HG03571 (cell line): ENCODE measurements at regions not wholly inside any gene's neighbourhood (a gene's known extent, or its start where the extent isn't known, plus 50 kb on each side); places are given as distances from the start of the nearest gene placed in this dataset.

ENCODE experiments used
- ATAC-seq: cut with Tn5 transposase; IDR thresholded peaks from one replicate; pipeline ENCODE4 v1.9.1; 2021; ENCODE audit not compliant: unreplicated experiment

DNA sequence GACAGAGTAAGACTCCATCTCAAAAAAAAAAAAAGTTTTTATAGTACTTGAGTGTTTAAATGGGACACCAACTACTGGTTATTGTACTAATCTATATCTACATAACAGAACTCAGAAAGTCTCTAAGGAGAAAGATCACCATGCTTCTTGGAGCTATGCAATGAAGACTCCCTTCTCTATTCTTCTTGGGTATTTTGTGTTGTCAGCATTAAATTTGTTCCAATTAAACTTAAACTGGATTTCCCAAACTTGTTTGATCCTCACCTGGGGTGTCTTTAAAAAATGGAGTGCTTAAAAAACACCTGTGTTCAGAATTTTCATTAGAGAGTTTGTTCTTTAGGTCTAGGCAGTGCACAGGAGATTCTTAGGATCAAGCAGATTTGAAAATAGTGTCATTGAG lies 536.0 kb downstream of the GATA3 start:
- no peak for ATAC-seq

DNA sequence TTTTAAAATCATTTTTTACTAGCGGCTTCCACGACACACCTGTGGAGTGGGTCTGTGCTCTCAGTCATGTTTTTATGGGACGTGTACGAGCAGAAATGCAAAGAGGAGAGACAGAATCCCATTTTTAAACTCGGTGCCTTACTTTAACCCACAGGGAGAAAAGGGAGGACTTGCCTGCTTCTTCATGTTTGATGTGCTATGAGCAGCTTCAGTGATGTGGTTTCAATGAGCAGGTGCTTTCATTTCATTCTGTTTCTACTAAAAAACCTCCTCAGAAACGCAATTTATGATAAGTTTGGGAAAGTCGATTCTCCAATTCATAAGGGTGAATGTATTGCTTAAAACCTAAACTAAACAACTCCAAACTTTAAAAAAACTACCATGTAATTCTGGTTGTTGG lies 537.2 kb downstream of the GATA3 start:
- ATAC-seq = no peak

DNA sequence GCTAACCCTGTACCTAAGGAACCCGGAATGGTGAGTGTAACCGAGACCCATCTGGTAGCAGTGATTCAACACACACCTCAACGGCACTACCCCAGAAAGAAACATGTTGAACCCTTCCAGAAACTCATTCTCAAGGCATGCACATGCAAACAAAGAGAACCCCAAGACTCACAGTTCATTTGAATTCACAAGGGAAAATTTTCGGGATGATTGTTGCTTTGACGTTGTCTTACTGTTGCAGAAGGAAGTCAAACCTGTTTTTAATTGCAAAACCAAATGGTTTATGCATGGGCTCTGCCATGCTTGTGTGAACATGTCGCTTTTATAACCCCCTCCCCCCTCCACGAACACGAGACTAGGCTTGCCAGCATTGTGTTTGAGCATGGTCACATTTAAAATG lies 539.7 kb downstream of the GATA3 start:
- no peak for ATAC-seq

DNA sequence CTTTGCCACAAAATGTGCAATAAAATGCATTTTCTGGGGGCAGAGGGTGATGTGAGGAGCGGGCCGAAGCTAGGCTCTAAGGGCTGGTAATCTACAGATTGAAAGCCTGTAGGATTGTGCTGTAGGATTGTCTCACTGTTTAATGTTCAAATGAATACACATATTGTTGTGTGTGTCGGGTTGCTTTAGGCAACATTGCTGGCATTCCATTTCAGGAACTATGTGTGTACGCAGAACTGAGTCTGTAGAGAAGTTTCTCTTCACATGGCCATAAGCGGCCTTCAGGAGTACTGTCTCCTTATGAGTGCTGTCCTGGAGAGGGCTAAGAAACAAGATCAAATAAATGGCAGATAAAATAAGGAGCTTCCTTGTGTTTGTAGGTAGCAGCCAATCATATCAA lies 540.2 kb downstream of the GATA3 start:
- ATAC-seq = no peak

DNA sequence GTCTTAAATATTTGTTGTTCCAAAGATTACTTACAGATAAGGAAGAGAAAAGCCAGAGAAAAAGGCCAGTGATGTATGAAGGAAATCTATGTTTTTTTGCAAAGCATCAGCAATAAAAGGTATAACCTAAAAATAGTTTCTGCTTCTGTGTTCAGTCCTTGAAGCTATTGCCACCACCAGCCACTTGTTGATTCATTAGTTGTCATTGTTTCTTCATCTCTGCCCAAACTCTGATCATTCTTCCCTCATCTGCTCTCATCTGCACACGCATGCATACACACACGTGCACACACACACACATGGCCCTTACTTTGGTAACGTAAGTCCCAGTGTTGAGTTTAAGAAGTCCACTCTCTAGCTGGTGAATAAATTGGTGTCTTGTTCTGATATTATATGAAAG lies 540.7 kb downstream of the GATA3 start:
- ATAC-seq = no peak

DNA sequence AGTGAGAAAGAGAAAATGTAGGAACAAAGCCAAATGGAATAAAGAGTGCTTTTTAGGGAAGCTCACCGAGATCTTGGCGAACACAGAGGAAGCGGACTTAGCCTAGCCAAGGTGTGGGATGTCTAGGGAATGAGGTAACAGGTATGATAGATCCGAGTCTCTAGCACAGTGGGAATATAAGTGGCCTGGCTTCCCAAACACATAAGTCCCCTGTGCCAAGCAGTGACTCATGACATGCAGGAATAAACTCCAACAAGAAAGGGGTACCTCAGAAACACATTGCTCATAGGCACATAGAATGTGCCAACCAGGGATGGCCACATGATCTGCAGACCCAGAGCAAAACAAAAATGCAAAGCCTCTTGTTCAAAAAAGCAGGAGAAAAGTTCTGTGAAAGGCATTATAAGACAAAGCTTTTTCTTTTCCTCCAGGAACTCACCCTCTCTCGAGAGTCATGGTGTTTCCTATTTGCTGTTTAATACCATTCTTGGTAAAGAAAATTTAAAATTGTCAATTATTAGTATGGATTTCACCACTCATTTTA lies 542.5 kb downstream of the GATA3 start:
- no peak for ATAC-seq

DNA sequence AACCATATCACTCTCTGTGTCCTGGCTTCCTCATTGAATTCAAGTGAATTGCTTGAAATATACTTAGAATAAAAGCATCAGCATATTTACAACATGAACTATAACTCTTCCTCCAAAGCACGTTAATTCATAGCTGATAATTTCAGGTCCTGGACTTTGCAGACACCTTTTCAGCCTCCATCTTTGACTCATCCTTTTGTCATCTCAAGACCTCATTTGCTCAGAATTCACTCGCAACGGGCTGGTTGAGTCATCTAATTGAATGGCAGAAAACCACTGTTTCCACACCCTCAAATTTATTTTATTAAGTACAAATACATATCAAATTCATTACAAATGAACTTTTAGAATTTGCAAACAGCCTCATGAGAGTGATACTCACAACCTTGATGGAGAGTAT lies 545.7 kb downstream of the GATA3 start:
- ATAC-seq = no peak

DNA sequence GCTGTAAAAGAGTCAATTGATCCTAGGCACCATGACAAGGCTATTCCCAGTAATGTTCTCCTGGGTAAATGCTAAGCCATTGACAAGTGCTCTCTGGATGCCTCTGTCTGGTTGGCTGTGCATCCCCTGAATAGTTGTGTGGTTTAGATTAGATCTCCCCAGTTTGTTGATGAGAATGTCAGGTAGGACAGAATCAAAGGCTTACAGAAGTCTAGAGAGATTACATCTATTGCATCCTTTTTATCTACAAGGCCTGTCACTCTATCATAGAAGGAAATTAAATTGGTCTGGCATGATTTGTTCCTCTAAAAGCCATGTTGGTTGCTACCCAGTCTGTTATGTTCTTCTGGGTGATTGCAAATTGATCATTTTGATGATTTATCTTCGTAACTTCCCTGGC lies 548.3 kb downstream of the GATA3 start:
- ATAC-seq = no peak

DNA sequence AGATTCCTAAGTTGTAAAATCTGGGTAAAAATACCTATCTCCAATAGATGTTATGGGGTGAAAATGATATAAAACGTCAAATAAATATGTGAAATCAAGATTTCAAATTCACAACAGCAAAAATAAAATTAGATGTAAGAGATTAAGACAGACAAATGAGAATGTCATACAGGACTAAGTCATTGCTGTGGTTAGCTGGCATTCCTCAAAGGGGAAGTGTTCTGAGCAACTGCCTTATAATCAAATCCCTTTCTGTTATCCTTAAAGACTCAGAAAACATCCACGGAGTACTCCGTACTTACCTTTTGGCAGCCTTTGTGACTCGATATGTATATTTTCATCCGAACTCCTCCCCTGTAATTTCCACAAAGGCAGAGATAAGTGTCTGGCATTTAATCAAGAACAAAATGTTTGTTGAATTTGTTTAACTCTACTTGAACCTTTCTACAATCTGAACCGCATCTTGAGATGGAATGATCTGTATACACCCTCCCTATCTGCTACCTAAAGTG lies 559.6 kb downstream of the GATA3 start:
- ATAC-seq = no peak

DNA sequence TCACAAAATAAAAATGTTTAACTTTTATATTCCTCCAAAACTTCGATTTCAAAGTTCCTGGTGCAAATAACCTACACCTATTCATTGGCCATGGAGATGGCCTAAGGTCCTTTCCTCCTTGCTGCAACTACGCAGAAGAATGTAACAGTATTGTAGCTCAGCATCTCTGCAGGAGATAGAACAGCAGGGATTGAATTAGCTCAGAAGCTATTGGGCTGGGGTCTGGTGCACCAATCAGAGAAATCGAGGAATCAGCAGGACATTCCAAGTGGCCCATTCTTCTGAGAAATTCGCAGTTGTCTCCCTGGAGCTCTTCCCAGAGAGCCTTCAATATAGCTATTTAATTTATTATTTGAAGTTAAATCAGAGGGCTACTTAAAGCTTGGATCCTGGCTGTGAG lies 560.6 kb downstream of the GATA3 start:
- ATAC-seq = no peak

DNA sequence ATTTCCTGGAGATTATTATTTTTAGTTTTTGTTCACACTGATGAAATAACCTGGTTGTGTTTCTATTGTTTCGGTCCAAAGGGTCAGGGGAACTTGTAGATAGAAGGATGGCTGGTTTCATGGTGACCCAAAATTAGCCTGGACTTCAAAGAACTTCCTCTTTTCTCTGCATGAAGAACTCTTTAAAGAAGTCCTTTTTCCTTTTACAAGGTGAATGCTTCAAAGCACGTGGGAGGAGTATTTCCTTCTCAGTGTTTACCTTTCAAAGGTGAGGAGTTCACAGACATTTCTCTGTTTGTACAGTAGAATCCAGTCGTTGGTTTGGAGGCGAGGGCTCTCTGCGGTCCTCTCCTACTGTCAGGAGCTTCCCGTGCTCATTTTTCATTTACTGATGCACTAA lies 561.7 kb downstream of the GATA3 start:
- ATAC-seq = no peak

DNA sequence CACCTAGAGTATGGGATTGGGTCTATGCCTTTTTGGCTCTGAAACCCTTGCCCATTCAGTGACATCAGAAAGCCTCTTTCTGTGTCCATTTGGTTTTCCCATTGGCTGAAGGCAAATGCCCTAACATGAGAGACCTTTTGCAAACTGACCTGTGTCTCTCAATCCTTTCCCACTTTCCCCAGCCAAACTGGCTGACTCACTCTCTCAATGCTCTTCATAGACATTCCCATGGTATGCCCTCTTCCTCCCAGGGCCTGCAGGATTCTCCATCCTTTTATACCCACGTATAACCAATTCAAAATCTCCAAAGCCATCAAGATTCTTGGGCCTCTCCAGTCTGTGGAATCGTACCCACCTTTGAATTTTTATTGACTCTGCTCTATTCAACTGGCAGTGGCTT lies 563.3 kb downstream of the GATA3 start:
- no peak for ATAC-seq

DNA sequence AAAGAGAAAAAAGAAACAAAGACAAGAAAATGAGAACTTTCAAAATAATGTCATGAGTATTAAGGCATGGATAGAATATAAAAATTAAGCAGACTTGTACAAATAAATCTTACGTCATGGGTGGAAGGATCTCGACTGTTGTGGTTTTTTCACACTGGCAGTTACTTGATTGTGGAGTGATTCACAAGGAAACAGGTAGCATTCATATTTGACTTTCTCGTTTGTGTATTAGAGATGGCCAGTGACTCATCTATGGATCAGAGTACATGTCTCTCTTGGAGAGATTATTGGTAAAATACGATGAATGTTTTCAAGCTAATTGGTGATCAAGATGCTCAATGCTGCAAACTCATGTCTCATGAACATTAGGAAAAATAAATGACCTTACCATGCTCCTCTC lies 564.3 kb downstream of the GATA3 start:
- no peak for ATAC-seq

DNA sequence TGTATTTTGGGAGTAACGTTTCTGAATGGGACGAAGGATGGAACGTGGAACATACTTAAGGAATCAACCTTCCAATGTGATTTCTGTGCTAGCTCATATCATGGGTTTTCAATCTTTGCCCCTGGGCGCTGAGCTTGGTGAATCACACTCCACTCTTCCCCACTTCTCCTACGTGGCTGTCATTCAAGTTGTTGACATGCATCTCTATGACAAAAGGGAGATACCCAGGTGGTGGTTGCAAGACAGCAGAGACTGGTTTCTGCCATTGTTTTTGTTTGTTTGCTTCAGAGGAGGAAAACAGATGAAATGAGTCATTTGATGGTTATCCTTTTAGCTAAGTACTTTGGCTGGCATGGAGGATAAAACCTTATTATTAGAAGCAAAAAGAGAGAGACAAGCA lies 573.9 kb downstream of the GATA3 start:
- ATAC-seq = no peak

DNA sequence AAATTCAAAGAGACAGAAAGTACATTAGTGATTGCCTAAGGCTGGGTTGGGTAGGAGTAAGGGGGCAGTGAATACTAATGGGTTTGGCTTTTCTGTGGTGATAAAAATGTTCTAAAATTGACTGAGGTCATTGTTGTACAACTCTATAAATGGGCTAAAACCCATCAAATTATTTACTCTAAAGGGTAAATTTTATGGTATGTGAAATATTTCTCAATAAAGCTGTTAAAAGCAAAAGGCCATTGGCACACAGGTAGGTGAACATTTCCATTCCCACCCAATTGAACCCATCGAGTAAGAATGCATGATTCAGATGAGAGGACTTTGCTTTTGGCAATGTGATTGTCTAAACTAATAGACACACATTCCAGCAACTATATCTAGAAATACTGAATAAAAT lies 579.4 kb downstream of the GATA3 start:
- no peak for ATAC-seq

DNA sequence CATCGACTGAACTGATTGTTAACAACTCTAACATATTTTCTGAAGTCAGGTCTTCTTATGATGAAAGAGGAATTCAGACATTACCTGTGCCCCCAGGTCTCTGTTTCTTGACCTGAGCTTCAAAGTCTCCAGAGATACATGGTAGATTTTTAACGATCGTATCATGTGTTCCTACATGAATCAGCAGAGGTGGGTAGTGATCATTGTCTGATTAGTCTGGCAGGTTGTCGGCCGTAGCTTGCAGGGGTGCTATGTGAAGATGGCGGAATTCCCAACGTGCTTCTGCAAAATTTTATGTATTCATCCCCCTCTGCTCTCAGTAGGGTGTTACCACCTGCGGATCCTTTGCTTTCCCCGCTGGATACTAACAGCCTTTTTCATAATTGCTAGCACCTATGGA lies 581.9 kb downstream of the GATA3 start:
- no peak for ATAC-seq

DNA sequence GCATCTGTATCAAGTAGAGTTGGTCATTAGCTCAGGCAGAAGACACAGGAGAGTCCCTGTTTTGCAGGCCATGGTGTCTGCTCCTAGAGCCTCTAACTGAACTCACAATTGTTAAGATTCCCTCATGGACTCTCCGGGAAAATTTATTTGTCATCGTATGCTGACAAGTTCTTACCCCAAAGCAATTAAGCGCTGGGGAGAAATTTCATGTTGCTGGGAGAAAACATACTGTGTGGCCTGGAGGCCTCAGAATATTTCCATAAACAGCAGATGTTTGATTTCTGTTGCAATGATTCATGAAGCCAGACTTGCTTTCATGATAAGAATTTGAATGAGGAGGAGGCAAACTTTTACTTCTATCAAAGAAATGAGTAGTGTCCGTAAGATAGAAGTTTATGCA lies 583.2 kb downstream of the GATA3 start:
- no peak for ATAC-seq

DNA sequence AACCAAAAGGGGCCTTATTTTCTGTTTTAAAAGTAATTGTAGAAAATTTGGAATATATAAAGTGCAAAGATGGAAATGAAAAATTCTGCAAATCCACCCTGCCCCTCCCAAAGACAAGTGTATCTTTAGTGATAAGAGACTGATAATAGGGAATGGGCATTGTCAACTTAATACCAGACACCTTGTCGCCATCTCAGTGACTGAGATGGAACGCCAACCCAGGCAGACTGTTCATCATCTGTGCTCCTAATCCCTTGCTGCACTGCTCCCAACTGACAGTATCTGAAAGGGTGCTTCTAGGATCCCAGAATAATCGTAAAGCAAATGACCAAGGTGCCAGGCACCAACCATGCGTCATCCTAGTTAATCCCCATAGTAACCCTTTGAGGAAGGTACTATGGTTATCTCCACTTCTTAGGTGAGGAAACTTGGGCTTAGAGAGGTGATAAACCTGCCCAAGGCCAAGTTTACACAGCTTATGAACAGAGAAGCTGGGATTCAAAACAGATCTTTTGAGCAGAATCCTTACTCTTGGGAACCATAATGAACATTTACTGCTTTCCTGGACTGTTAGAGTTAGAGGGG lies 583.7 kb downstream of the GATA3 start:
- ATAC-seq = no peak

DNA sequence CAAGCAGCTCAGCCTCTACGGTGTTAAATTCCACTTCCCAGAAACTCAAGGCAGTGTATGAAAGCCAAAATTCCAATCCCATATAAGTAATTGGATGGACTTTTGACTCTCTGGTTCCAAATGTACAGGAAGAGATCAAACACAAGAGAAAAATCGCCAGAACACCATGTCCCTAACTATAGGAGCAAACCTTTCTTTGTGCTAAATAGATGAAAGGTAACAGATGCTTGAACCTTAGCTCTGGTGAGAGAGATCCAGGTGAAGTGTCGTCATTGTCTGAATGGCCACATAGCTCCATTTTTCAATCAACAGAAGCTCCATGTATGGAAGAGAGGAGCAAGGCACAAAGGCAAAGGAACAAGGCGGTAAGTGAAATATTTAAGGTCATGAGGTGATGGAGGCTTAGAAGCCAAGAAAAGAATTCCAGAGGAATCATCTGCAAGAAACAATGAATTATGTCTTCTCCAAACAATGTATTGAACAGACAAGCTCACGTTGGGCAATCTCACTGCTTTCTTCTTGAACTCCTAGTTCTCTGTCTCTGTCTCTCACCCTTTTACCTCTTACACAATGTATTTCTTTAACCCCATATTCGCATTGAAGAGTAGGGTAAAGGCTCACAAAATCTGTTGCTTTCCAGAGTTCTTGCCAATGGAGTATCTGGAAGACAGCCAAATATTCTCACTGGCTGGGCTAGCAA lies 585.1 kb downstream of the GATA3 start:
- ATAC-seq = no peak

DNA sequence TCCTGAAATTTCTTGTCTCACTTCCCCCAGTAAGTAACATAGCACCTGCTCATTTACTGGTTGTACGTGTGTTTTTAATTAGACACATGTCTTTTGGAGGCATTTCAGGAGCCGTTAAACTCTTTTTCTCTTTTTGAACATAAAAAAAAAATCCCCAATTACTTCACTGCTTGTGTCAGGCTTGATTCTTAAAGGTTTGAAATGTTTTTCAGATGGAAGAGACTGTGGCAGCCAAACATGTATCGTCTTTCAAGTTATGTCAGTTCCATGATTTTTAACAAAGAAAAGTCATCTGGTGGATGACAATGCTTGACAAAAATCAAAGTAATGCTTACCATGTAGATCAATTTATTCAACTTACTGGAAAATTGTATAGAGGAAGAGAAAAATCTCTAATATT lies 585.8 kb downstream of the GATA3 start:
- no peak for ATAC-seq

DNA sequence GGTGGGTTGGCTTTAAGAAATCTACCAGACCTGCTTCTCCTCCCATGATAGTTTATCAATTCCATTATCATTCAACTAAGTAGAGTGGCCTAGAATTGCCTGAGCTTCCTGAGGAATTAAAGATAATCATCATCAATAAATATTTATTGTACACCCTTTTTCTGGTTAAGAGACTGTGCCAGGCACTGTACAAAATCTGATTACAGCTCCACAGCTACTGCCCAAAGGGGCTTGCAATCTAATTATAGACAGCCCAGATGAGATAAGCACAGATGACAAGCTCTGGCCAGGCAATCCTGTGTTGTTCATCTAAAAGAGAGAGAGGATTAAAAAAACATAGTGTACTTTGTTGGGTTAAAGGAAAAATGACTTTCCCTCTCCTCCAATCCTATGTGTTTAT lies 586.4 kb downstream of the GATA3 start:
- no peak for ATAC-seq

DNA sequence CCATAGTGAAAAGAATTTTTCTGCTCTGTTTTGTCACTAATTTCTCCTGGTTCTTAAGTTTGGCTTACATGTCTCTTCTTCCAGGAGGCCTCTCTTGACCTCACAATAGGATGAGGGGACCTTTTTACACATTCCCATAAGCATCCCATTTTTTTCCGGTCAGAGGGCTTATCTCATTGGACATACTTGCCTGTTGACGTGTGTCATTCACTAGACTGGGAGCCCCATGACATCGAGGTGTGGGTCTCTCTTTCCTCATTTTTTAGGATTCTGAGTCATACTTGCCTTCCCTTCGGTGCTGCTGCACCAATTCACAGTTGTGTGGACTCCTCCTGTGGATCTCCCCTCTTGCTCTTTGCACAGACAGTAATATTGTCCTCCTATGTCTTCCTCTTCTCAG lies 601.8 kb downstream of the GATA3 start:
- ATAC-seq = no peak

DNA sequence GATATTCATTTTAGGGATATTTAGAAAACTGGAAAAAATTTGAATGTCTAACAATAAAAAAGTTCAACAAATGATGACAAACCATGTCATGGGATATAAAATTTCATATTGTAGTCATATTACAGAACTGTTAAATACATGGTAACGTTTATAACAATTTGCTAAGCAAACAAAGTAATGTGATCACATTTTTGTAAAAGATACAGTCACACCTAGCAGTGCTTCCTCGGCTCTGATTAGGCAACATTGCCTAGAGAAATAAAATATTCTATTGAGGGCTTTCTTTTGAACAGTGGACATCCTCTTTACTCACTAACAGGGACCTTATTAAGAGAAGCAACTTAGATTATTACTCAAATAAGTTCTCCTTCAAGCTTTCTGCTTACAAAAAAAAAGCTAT lies 605.5 kb downstream of the GATA3 start:
- ATAC-seq = no peak
